NCI-H1048 (cell line): ENCODE measurements at regions not wholly inside any gene's neighbourhood (a gene's known extent, or its start where the extent isn't known, plus 50 kb on each side); places are given as distances from the start of the nearest gene placed in this dataset.
"Not testable (repeated sequence)": the region's sequence is repeated elsewhere in the genome, so short reads cannot be mapped to it uniquely, and the experiment has no call there.

Experiments
- DNase-seq: peaks from one replicate; lab custom pipeline; 2025; lab: John Stamatoyannopoulos, UW

- DNase-seq, result no peak
These were observed 508.7 kb upstream of the CITED2 start for GRCh38 chr6:139882977-139883728.

DNA sequence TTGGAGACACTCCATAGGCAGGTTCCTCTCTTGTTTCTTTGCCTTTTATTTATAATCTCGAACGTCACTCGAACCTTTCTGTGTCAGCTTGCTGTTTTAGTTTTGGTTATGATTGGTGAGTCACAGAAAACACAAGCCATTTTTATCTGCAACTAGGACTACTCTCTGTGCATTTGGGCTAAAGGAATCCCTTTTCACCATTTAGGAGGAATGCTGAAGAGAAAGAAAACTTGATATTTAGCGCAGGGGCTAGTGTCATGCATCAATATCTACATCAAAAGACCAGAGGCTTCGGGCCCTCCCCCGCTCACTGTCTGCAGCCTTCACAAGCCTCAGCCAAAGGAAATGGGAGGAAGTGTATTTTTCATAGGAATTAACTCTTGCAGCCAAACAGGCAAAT lies 507.8 kb upstream of the CITED2 start:
- peak; percentile 57 for DNase-seq

DNA sequence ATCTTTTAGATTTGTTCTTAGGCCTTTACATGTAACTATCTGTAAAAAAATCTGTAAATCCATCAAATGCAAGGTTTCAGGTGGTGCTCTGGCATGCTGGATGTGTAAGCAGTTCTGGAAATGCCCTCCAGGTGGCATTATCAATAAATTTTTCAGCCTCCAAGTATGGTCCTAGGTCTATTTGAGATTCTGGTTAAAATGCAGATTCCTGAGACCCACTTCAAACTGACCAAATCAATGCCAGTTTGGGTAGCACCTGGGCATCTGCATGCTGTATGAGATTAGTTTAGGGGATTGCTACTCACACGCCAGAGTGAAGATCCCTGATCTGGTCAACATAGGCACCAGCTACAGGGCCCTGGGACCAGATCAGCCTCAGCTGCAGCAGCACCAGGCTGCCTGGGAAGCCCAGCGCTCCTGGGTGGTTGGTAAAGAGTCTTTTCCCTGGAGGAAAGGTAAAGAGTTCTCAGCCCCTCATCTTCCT lies 507.3 kb upstream of the CITED2 start:
- DNase-seq, result no peak

DNA sequence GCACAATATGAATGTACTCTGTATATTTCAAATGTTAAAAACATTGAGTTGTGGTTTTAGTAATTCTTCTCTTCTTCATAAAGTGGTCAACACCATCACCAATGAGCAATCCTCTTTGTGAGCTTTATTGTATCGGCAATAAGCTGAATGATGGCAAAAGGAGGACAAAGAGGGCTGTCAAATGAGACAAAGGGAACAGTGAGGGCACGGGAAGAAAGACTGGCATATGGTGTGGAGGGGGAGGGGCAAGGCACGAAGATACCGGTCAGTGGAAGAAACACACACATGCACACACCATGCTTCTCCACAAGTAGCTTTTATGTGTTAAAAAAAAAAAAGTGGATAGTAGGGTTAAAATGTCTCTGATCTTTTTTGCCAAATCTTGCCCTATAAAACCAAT lies 506.8 kb upstream of the CITED2 start:
- DNase-seq, result no peak

- DNase-seq, result no peak
These were observed 505.4 kb upstream of the CITED2 start for GRCh38 chr6:139879823-139880356.

GRCh38 chr6:139879241-139879640 lies 504.8 kb upstream of the CITED2 start:
- DNase-seq, result not testable (repeated sequence)

GRCh38 chr6:139877828-139878405 lies 503.5 kb upstream of the CITED2 start:
- DNase-seq, result no peak

DNA sequence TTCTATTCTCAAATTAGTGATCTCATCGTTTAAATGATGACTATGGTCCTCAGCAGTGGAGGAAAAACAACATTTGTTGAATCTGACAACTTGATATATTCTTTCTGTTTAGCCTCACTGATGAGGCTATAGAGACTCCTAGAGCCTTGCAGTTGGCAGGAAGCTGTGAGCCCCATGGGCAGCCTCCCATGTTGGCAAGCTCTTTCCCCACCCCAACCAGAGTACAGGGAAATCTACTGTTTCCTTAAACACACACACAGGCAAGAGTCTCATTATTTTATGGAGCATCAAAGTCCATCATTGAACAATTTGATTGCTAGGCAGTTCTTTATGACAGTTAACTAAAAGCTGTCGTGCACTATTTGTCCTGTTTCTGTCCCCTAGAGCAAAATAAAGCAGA lies 498.2 kb upstream of the CITED2 start:
- no peak for DNase-seq

DNA sequence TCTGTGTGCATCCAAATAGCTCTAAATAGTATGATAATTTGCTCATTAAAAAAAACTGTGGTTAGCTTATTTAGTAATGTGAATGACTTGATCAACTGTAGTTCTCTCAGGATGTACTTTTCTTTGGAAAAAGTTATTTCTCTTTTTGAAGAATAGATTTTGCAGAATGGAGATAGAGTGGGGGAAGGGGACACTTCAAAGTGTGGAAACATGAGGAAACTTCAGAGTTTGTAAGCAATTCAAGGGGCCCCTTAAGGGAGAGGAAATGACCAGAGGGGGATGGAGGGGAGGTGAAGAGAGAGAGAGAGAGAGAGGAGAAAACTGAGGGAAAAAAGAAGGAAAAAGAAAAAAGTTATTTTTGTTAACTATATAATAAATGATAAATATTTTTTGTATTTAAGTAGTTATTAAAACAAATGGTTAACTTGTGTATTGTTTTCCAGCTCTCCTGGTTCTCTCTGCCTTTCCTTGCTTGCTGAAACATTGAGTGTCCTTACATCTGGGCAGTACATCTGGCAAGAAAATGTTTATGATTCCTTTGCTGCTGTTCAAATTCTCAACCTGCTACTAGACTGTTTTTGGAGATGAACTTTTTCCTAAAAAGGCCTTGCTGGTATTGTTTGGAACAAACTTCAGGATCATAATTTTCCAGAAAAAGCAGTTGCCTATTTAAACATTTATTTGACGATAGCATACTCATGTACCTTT lies 497.5 kb upstream of the CITED2 start:
- DNase-seq, result no peak

GRCh38 chr6:139871165-139871710 lies 496.8 kb upstream of the CITED2 start:
- no peak for DNase-seq

GRCh38 chr6:139868576-139868975 lies 494.1 kb upstream of the CITED2 start:
- DNase-seq, result no peak

DNA sequence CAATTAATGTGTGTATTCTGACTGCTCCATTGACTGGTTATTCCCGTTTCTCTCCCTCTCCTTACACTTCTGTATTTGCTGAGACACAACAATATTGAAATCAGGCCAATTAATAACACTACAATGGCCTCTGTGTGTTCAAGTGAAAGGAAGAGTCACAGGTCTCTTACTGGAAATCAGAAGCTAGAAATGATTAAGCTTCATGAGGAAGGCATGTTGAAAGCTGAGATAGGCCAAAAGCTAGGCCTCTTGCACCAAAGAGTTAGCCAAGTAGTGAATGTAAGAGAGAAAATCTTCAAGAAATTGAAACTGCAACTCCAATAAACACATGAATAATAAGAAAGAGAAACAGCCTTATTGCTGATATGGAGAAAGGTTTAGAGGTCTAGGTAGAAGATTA lies 489.5 kb upstream of the CITED2 start:
- DNase-seq, result no peak

- no peak for DNase-seq
These were observed 488.9 kb upstream of the CITED2 start for GRCh38 chr6:139863346-139863745.

- no peak for DNase-seq
These were observed 487.9 kb upstream of the CITED2 start for GRCh38 chr6:139862311-139862710.

DNA sequence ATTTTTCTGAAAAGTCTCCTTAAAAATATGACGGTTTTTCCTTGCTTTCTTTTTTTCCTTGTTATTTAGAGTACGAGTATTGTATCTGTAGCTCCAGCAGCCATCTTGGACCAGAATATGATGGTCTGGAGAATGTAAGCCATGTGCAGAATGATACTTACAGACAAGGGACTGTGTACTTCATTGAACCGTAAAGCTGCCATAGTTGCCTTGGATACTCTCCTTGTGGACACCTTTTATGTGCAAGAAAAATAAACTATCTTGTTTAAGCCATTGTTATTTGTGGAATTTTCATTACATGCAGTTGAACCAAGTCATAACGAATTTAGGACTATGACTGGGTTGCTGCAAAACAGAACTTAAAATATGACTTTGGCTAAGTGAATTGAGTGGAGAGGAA lies 485.8 kb upstream of the CITED2 start:
- no peak for DNase-seq

GRCh38 chr6:139858429-139858828 lies 484.0 kb upstream of the CITED2 start:
- DNase-seq, result no peak

DNA sequence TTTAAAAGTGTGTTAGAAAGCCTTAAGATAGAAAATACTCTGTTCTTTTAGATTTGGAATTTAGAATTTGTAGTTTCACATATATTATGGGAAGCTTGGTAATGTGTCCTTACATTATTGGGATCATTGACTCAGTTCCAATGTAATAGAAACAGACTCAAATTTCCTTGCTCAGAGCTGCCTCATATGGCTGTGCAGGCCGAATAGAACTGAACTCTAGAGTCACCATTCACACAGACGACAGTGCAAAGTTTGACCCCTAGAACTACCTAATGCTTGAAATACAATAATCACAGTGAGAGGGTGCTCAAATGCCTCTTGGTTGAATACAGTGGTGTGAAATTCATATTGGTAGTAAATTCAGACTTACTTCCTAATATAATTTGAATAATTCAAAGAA lies 482.7 kb upstream of the CITED2 start:
- DNase-seq, result no peak

- DNase-seq, result no peak
These were observed 482.1 kb upstream of the CITED2 start for GRCh38 chr6:139856562-139856961.

DNA sequence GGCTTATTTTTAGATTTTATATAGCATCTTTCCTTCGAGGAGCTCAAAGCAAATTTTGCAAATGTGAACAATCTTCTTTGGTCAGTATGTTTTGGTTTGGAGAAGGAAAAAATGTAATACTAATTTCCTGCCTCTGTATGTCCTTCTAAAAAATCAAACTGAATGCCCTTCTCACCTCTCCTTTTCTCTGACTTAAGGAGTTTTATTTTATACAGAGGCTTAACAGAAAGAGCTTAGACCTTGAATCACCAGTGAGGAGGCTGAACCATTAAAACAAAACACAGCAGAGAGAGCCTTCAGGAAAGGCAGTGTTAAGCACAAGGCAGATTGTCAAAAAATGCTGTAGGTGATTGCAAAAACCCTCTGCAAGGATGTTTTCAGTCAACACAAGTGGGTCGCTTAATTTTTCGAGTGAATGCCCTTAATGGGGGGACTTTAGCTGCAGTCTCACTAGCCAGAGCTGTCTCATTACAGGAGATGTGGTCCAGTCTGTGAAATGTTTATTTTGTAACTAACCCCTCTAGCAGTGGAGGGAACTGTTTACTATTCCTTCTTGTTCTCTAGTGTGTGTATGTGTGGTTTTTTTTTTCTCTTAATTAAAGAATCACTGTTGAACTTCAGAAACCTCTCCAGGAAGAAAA lies 481.3 kb upstream of the CITED2 start:
- DNase-seq, result no peak

DNA sequence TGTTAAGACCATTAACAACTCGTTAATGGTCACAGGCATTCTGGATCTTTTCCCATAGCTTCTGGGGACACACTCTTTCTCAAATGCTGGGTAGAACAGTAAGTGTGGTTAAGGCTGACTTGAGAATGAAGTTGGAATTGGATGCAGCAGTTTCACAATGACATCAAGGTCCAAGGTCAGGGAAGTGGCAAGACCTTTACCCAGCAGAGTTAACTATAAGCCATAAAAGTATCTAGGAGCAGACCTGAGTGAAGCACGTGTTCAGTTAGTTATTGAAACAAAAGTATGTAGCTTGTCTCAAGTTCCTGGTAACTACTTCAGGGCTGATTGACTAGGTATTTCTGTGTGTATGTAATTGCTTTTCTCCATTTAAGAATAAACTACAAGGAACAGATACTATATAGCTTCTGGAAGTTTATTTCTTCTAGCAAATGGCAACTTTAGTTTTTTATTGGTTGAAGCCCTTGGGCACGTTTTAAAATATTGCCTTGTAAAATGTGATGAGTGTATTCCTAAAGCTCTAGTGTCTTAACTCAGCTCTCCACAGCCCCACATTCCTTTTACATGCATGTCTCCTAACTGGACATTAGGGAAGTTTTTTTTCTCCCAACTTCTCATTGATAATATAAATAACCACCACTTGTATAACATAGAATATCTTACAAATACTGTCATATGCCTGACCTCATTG lies 479.0 kb upstream of the CITED2 start:
- no peak for DNase-seq

DNA sequence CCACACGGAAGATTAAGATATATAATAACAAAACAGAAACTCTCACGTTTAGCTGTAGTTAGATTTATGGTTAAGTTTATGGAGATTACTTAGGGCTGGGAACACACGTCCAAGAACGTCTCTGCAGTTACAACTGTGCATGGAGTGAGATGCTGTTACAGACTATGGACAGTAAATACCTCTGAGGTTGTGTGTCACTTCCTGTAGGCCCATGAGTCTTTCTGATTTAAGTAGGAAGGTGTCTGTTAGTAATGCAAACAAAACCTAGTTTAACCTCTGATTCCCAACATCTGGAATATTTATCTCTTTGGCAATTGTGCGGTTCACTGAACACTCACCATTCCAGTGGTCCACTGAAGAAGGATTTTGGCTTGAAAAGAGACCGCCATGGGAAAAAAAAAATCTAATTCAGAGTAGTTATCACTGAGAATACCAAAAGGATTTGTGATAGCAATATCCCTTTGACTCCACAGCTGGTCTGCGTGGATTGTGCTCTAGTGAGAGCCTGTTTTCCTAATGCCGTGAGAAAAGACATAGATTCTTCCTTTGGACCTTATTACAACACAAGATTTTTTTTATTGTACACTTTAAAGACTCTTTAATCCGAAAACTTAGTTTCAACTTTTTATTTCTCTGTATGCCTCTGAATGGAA lies 478.2 kb upstream of the CITED2 start:
- DNase-seq, result no peak
